Umbilical cord (tissue), 1 donor: ENCODE measurements at regions not wholly inside any gene's neighbourhood (a gene's known extent, or its start where the extent isn't known, plus 50 kb on each side); places are given as distances from the start of the nearest gene placed in this dataset.

Source experiments
- DNase-seq: peaks from one replicate; pipeline ENCODE4 v3.0.0-alpha.2; 2015; ENCODE audit warnings: low spot score

DNA sequence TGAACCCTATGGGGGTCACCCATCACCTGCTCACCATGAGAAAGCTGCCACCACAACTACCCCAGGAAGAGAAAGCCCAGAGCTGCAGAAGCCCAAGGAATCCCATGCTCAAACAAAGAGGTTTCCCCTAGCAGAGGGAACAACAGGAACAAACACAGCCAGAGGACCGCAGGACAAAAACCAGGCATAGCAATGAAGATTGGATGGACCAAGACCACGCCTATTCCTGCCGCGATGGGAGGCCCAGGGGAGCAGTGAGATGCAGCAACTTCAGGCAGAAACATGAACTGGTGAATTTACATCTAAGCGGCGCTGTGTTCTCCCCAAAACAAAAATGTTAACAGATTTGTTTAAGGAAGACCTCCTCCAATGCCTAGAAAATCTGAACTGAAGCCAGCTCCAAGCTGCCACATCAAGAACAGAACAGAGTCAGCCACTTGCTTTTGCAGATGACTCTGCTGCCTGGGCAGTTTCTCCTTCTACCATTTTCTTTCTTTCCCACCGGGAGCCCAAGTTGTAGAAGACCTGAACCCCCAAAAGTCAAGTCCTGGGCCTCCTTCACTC is 134.2 kb upstream of the NEBL start:
- DNase-seq = no peak

DNA sequence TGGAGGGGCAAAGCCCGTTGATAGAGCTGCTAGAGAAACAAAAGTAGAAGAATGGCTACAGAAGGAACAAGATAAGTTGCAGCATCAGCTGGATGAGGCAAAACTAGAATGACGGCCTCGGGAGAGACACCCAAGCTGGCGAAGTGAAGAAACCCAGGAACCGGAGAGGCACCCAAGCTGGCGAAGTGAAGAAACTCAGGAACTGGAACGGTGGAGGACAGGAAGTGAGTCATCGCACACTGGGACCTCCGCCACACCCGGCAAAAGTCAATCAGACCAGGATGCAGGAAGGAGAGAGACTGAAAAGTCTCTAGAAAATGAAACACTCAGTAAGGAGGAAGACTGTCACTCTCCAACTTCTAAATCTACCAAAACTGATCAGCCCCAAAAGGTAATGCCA is 133.0 kb upstream of the NEBL start:
- no peak for DNase-seq

GRCh38 chr10:21022821-21023220 is 125.7 kb upstream of the NEBL start:
- DNase-seq = peak; percentile 43

GRCh38 chr10:21021843-21022594 is 124.9 kb upstream of the NEBL start:
- no peak for DNase-seq

GRCh38 chr10:21021231-21021630 is 124.1 kb upstream of the NEBL start:
- DNase-seq = no peak

DNA sequence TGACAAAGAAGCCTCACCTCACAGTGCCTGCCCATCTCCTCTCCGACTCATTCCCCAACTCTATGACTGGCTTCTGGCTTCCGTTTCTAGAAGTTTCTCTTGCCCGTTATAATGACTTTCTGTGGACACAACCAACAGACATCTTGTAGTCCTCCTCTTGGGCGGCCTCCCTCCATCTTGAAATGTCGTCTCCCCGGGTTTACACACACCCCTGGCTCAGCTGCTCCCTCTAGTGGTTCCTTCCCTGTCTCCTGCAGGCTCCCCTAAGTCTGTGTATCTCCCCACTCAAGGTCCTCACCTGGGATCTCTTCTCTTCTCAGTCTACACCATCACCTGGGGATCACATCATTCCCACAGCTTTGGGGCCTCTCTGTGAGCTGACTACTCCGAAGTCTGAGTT is 123.4 kb upstream of the NEBL start:
- DNase-seq = no peak

- DNase-seq = no peak
These were observed 122.3 kb upstream of the NEBL start for GRCh38 chr10:21019436-21019835.

GRCh38 chr10:21015851-21016250 is 118.7 kb upstream of the NEBL start:
- no peak for DNase-seq

- no peak for DNase-seq
These were observed 117.0 kb upstream of the NEBL start for GRCh38 chr10:21014141-21014540.

- no peak for DNase-seq
These were observed 114.4 kb upstream of the NEBL start for GRCh38 chr10:21011433-21012018.

DNA sequence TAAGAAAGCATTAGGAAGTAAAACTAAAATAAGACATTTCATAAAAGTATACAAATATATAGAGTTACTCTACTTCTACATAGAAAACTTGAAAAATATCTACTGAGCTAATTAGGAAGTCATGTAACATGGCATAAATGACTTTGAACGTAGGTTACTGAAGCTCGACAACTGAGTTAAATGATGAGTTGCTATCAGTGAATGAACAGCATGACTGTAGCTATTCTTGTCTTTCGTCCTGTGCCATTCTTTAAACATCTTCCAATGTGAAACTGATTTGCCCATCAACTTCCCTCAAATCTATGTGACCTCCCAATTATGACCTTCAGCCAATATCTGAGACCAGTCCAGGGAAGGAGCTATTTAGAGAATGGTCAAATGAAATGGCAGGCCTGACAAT is 113.5 kb upstream of the NEBL start:
- no peak for DNase-seq

DNA sequence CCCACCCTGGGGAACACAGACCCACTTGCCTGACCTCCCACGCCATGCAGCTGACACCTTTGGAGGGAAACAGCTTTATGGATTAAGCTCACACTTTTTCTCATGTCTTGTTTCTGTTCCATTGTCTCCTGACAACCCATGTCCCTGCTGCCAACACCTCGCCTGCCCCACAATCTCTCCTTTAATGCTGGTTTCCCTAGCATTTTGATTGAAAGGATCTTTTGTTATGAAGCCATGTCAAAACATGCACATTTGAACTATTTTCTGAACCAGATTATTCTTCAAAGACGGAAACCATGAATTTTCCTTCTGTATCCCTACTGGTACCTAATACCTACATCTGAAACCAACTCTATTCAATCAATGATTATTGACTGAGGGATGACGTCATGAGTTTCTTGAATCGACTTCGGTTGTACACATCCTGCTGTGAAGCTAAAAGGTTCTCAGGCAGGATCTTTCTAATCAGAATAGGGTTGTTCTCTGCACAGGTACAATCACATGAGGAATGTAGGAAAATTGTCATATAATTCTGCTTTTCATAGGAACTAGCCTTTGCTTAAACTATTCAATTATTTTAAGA is 106.2 kb upstream of the NEBL start:
- DNase-seq = no peak

DNA sequence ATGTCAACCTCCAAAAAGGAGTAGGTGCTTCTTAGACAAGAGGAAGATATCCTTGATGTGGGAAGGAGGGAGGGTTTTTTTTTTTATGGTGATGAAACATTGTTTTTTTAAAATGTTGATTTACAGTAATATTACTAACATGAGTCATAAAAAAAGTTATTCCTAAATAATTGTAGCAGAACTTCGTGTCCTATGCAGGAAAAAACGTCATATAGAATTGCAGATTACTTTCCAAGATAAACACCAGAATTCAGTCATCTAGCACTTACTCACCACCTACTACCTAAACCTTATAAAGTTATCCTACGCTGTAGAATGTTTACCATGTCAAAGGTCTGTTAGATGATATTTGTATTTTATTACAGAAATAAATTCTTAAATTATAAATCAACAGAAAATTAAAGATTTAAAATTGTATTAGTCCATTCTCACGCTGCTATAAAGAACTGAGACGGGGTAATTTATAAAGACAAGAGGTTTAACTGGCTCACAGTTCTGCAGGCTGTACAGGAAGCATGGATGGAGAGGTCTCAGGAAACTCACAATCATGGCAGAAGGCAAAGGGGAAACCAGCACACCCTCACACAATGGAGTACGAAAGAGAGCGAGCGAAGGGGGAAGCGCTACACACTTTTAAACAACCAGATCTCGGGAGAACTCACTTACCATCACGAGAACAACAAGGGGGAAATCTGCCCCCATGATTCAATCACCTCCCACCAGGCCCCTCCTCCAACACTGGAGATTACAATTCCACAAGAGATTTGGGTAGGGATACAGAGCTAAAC is 105.2 kb upstream of the NEBL start:
- DNase-seq = no peak

DNA sequence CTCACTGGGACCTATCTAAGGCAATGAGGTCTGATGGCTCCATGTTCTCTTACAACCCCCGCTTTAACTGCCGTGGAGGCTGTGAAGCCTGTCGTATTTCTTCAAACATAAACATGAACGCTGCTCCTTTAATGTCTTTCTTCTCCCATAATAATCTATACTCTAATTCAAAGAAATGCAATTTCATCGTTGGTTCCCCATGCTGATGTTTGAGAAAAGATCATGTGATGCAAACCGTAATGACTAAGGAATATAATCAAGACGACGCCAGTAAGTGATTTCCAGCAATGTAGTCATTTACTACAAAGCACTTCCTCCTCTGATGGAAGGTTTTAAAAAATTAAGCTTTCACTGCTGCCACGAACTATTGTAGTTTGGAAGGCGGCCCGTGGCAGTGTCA is 102.6 kb upstream of the NEBL start:
- no peak for DNase-seq

DNA sequence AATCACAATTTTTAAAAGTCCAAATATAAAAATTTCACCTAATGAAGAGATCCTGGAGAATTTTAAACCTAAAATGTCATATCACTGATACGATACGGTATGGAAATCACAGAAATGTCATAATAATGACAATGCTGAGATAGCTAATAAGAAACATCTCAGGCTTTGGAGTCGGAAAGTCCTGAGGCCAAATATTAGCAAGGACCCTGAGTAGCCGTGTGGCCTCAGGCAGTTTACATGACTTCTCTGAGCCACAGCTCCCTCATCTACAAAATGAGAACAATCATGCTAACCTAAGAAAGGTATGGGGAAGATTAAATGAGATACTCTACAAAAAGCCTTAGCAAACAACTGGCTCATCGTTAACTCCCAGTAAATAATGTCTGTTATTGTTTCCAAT is 100.9 kb upstream of the NEBL start:
- no peak for DNase-seq

- peak; percentile 11 for DNase-seq
These were observed 98.2 kb upstream of the NEBL start for GRCh38 chr10:20995123-20995987.

GRCh38 chr10:20993830-20994527 is 96.9 kb upstream of the NEBL start:
- DNase-seq = no peak

- DNase-seq = no peak
These were observed 96.3 kb upstream of the NEBL start for GRCh38 chr10:20993389-20993788.

- no peak for DNase-seq
These were observed 94.4 kb upstream of the NEBL start for GRCh38 chr10:20991526-20991925.

DNA sequence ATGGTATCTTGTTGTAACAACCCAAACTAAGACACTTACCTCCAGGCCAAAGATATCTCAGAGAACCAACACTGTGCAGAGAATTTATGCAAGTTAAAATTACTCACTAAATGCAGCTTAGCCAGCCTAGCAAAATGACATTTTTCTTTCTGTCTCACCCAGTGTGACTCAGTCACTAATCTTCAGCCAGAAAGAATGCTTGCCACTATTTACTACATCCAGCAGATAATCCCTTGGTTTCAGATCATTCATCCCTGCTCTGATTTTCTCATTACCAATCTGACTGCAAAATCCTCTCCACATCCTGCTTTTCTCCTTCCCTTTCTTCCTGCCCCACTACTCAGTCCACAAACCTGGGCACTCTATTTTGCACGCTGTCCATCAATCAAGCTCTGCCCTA is 93.5 kb upstream of the NEBL start:
- peak; percentile 60 for DNase-seq
